Activated CD4-positive, alpha-beta T cell treated with anti-CD3 and anti-CD28 coated beads, Interleukin-2, Interleukin-4, amounts not matched to agents 100 ng/mL and 50 ng/mL, durations not matched to agents 16 hours and 8 hours (primary cell): ENCODE measurements at regions not wholly inside any gene's neighbourhood (a gene's known extent, or its start where the extent isn't known, plus 50 kb on each side); places are given as distances from the start of the nearest gene placed in this dataset.

Experiments used
- DNase-seq: peaks from one replicate; pipeline ENCODE4 v3.0.0-alpha.2; 2020; ENCODE audit warnings: low spot score

DNA sequence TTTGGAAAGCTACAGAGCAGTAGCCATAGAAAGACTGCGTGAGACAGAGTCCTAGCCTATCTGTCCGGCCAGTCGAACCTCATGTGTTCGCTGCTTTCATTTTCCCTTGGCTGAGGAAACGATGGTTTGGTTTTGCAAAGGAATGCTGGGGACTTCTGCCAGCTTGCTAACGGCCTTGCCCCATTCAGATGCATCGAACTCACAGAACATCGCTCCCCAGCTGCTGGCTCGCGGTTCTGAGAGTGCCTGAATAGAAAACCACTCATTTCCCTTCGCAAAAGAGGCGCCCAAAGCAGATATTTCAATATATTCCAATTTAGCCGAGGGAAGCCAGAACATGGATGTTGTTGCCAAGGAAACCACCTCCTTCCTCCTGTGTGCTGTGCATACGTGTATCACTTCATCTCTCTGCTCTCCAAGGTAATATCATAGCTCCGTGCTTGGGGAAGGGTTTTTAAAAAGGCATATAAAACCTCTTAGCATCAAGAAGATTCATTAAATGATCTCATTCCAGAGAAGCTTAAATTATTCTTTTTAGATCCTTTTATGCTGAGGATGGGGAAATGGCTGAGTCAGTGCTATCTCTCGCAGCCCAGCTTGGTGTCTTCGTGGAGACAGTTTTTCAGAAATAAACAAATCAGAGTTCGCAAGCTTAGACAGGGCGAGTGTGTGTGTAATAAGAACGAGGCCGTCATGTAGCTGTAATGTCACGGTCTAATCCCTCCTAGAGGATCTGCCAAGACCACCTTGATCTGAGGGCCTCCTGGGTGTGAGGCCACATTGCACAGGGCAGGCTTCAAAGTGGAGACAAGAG lies 215.2 kb downstream of the RPS24 start:
- no peak for DNase-seq

DNA sequence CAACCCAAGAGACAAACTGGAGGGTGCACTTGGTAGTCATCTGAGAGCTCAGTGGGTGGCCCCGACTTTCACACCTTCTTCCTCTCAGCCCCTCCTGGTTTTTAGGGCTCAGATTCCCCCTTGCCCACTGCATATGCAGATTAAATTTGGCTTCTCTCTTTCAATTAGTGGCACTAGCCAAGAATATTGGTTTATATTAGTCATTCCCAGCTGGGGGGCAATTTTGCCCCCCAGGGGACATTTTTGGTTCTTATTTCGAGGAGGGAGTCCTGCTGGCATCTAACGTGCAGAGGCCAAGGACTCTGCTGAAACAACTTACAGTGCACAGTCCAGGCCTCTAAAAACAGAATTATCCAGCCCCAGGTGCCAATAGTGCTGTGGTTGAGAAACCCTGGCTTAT lies 216.0 kb downstream of the RPS24 start:
- DNase-seq = no peak

DNA sequence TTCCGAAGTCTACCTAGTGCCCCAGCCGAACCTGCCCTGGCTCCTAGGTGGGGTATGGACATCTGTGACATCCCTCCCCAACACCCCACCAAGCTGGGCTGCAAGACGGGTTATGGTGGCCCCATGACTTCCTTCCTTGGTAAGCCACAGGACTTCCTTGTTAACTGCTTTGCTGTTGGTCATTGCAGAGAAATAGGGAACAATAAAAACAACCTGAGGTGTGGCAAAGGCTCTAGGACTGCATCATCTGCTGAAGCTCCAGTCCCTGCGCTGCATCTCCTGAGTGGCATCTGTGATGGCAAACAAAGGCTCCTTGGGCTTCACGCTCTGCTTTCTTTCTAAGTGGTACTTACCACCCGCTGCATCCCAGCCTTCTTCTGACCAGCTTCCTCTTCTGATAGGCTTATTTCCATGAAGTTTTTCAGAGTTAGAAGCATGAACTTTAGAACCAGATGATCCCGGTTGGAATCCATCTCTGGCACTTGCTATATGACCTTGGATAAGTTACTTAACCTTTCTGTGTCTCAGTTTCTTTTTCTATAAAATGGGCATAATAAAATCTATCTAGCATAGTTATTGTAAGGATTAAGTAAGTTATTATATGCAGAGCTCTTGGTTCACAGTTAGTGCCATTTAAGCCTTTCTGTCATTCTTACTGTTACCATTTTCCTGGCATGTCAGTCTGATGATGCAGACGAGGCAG lies 216.8 kb downstream of the RPS24 start:
- DNase-seq = peak; percentile 4

DNA sequence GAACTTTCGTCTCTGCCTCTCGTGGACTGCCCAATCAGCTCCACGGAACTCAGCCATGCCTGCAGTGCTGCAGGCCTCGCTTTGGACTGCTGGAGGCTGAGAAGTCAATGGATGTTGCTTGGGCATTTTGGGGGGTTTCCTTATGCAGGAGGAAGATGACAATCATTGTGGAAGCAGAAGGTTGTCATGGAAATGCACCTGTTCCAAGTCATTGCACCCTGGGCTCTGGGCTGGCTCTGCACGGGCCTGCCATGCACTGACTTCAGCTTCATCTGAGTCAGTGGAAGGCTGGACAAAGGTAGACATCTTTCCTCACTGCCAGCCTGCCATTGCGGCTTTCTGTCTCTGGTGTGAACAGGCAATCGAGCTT lies 217.3 kb downstream of the RPS24 start:
- no peak for DNase-seq

DNA sequence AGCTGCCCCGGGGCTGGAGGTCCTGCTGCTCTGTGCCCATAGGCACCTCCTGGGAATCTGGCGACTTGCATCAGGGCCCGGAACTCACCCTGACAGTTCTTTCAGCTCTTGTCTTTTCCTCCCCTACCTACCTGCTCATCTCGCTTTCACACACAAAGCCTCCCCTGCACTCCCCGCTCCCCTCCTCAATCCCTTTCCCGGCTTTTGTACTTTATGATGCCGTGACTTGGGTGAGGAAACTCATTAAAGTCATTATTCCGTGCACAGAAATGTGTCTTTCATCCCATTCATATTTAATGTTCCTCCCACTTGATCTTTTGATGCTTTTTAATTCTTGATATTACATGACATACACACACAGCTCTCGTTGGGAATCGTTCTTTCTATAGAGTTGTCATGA lies 218.6 kb downstream of the RPS24 start:
- DNase-seq = no peak

DNA sequence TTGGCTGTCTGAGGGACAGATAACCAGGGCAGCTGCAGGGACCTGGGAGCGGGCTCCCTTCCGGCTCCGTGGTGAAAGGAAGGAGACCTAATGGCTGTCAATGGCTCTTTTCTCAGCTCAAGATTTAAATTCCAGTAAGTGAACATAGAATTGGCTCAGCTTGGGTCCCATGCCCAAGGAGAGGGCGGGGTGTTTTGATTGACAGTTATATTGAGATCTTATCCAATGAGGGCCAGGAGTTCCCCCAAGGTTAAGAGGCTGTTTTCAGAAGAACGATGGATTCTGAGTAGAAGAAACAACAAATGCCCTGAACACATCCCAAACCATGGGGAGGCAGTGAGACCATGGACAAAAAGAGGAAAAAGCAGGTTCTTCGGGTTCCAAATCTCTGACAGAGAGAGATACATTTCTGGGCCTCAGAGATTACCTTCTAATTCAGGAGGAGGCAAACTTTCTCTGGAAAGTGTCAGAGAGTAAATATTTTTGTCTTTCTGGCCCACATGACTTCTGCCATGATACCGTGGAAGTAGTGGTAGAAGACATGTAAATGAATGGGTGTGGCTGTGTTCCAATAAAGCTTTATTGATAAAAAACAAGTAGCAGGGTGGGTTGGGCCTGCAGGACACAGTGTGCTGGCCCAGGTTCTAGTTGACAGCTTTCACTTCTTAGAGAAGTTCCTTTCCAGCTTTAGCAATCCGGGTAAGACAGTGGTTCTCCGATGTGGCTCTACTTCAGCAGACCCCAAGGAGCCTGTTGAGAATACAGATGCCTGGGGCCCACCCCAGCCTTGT lies 219.6 kb downstream of the RPS24 start:
- no peak for DNase-seq

DNA sequence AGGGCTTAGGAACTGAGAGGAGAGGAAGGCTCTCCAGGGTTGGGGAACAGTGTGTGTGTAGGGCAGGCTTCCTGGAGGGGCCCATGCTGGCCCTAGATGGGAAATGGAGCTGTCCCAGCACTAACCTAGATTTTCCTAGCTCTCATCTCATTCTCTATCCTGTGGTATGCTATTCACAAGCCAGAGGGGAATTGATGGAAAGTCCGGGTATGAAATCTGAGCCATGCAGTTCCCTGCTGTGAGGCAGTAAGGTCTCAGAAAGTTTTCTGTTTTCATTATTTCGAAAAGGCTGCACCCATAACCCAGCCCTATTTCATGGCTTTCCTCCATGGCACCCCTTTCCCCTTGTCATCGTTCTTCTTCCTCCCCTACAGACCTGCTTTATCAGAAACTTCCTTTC lies 220.3 kb downstream of the RPS24 start:
- no peak for DNase-seq

DNA sequence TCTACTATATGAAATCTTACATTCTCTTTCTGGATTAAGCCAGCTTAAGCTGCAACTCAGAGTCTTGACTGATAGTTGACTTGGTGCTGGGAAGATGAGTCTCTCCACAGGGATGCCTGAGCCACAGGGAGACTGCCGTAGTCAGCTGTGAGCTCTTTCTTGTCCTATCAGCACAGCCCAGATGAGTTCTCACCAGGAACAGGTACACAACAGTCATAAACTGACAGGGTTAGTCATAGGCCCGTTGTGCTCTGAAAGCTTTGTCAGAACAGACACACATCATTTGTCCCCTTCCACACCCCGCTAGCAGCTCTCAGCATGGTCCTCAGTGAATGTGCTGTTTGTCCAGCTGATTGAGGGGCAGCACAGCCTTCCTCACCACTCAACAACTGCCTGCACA lies 221.6 kb downstream of the RPS24 start:
- no peak for DNase-seq

DNA sequence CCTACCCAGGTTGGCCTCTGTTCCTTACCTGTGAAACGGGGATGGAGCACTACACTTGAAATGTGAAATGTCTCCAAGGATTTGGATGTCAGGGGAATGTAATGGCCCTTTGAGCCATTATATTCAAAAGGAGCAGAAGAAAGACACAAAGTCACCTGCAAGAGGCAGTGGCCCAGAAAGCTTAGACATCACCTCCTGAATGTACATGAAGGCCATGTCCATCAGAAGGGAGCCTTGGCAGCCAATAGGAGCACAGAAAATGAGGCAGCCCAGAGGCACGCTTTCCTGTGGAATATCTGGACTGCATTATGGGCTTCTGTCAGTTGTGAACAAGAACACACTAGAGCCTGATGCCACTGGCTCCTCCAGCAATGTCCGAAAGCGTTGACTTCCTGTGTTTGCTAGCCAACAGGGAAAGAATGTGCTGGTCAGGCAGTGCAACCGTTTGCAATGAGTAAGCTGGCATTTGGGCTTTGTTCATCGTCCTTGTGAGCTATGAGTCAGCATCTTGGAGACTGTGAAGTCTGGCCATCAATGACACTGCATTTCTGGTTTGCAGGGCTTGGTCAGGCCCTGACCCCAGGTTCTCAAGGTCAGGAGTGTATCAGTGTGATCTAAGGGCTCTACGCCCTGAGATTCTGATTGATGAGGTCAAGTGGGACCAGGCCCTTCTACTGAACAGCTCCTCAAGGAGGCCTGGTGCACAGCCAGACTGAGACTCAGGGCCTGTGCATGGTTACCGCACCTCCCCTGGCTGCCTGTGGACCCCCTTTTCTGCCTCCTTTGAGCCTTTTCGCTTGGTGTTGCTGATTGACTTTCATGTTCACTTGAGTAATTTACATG lies 222.4 kb downstream of the RPS24 start:
- DNase-seq = no peak

DNA sequence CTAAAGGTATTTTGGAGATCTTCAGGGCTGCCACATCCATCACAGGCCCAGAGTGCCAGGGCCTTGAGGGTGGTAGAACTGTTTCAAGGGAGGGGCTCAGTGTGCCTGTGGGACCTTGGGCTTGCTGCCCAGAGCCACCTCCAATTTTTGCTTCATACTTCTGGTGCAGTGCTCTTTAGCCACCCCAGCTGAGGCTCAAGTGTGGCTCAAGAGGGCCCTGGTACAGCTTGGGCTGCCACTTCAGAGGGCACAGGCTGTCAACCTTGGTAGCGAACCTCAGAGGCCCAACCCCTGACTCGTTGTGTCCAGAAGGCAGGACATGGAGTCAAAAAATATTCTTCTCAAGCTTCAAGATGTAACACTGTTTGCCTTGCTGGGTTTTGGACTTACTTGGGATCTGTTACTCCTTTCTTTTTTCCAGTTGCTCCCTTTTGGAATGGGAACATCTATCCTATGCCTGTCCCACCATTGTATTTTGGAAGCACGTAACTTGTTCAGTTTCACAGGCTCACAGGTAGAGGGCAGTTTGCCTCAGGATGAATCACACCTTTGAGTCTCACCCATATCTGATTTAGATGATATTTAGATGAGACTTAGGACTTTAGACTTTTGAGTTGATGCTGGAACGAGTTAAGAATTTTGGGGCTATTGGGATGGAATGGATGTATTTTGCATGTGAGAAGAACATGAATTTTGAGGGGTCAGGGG lies 224.8 kb downstream of the RPS24 start:
- DNase-seq = no peak

DNA sequence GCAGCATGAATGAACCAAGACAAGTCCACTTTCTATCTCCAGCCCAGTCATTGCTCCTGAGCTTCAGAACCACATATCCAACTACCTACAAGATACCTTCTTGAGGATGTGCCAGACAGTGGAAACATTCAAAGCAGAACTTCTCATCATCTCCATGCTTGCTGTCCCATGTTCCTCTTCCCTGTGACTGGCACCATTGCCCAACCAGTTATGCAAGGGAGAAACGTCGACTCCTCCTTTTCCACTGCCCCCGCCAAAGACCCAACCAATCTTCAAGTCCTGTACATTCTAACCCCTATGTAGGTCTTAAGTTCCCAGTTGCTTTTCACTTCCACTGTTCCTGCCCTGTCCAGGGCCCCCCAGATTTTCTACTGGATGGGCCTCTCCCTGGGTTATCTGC lies 225.7 kb downstream of the RPS24 start:
- no peak for DNase-seq

DNA sequence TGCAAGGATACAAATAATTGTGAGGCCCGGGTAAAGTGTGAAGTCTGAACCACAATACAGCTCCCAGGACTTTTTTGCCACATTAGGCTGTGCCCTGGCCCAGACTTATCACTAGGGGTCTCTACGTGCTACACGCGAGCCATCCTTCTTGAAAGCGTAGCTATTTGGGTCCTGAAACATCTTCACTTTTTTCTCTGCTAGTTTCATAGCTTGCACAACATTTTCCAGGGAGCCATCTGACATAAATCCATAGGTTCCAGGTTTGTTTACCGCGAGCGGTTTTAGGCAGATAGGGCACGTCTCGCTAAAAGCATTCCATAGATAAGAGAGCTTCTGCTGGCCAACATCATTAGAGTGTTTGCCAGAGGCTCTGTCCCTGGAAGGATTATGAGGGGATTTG lies 226.5 kb downstream of the RPS24 start:
- DNase-seq = no peak

DNA sequence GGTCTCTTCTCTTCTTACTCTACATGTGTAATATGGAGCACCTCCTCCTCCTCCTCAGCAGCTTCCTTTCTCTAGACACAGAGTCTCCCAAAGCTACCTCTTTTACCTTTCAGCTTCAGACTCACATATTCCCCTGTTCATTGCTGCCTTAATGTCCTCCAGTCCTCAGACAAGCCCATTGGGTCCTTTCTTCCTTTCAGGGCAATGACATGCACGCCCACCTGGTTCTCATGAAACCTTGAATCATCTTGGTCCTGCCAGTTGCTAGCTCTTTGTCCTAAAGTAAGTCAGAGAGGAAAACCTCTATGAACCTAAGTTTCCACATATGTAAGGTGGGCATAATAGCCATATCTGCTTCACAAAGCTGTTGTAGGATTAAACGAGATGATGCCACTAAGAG lies 227.0 kb downstream of the RPS24 start:
- DNase-seq = no peak

DNA sequence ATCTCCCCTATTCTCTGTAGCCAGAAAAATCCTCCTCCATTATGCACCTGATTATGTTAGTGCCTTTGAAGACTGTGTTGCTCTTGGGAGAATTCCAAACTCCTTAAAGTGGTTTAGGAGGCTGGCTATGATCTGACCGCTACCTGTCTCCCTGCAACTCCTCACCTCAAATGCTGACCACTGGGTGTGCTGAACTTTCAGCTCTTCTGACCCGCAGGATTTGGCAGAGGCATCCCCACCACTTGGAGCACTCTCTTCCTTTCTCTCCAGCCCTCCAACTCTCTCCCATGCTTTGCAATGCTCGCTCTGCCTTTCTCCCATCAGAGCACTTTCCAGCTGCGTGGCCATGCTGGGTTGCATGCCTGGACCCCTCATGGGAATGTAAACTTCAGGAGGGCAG lies 227.6 kb downstream of the RPS24 start:
- DNase-seq = no peak

DNA sequence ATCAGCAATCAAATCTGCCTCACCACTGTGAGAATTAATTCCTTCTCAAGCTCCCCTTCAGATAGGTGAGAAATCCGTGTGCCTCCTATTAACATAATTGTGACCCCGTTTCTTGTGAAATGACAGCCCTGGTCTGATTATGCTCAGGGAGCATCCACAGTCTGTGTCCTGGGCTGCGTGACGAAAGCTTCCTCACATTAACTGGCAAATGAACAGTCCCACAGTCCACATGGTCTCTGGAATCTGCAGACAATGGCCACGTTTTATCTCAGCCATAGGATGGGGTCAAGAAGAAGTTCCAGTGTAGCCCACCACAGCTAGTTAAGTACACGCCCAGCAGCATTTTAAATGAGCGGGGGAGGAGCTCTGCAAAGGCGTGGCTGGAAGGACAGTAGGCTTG lies 229.2 kb downstream of the RPS24 start:
- DNase-seq = no peak

DNA sequence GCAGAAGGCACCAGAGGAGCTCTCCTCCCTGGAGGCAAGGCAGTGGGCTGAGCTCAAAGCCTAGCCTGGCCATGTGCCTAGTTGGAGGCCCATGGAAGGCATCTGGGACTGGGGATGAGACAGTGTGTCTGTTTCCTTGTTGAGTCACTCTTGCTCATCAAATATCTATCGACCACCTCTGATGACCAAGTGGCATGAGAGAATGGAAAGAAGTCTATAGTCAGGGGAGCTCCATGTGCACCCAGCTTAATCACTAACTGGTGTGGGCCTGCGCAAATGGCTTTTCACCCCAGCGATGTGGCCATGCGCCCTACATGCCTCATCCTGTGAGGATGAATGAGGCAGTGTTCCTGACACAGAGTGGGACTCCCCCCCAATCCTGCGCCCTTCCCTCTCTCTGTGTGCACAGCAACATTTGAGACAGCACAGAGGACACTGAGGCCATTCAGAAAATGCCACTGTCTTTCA lies 229.9 kb downstream of the RPS24 start:
- DNase-seq = no peak

DNA sequence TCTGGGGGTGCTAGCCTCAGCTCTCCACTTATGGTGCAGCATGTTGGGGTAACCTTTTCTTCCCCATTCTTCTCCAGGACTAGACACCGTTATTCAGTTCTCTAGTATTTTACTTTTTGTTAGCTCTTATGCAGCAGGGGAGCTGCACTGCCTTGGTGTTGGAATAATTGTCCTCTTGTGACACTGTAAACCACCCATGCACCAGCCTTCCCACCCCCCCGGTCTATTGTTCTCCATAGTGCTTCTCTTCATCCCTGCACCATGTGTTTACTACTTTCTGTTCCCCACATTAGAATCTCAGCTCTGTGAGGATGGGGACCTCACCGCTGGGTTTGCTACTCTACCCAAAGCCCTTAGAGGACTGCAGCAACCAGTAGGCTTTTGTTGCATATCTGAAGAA lies 230.7 kb downstream of the RPS24 start:
- DNase-seq = no peak

DNA sequence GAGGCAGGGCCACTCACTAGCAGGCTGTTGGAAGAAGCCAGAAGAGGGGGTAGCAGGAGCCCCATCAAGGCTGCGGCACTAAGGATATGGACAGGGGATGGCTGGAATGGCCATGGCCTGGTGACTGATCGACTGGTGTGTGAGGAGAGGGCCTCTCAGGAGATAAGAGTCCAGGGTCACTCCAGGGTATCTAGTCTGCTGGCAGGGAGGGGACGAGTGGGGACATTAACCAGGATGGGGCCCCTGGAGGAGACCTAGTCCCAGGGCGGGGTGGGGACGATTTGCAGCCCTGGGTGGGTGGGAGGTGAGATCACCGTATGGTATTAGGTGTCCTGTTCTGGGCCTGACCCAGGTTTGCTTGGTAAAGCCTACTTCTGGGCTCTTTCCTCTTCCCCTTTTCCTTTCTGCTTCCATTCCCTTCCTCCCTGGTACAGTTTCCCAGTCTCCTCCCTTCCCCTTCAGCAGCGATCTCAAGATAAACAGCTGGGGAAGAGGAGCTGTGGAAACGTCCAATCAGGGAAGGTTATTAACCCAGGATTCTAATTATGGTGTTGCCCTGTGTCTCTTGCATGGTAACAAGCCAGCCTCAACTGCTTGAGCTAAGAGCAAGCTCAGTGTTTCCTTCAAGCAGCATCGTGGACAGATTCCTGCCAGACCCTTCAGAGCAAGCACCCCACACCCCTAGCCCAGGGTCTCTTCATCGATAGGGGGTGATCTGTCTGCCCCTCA lies 233.2 kb downstream of the RPS24 start:
- DNase-seq = no peak

DNA sequence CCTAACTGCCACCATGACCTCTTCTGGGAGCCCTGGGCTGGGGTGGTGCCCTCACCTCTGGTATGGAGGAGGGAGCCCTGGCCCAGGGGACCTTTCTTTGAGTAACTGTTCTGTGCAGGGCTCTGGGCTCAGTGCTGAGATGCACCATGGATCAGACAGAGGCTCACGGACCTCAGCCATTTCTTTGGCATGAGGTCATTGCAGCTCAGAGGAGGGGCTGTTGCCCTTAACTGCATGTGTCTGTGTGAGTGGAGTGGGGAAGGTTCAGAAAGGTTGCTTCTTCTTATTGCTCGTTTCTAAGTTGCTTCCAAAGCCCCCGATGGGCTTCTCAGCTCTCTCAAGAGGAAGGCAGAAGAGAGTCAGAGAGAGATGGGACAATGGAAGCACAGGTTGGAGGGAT lies 233.9 kb downstream of the RPS24 start:
- DNase-seq = no peak

DNA sequence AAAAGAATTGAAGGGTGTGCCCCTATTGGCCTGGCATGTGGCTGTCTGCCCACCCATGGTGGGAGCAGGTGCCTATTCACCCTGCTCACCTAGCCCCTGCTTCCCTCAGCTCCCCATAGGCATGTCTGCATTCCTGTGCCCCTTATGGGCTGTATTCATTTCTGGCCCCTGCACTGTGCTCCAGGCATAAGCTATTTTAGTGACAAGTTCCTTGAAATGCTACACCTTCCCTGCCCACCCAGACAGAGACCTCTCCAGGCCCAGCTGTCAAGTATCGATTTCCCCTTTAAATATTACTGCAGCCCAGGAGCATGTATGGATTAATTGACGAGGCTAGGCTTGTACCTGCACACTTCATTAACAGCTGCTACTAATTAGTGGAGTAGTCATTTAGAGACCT lies 235.4 kb downstream of the RPS24 start:
- DNase-seq = no peak

DNA sequence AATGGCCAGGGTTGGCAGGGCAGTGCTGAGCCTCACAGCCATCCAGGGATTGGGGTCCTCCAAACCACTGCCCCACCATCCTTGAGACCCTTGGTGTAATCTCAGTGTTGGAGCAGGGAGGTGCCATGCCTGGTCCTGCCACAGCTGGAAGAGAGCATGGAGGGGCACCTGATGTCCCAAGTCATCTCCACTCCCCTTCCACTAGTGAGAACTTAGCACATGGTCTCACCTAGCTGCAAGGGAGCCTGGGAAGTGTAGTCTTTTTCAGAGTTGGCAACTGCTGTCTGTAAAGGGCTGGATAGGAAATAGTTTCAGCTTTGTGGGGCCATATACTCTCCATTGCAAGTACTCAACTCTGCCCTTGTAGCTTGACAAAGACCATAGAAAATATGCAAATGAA lies 238.7 kb downstream of the RPS24 start:
- DNase-seq = no peak
